ENCODE measurements at regions not wholly inside any gene's neighbourhood (a gene's known extent, or its start where the extent isn't known, plus 50 kb on each side); places are given as distances from the start of the nearest gene placed in this dataset.
"Not testable (repeated sequence)": the region's sequence is repeated elsewhere in the genome, so short reads cannot be mapped to it uniquely, and the experiment has no call there.

DNA sequence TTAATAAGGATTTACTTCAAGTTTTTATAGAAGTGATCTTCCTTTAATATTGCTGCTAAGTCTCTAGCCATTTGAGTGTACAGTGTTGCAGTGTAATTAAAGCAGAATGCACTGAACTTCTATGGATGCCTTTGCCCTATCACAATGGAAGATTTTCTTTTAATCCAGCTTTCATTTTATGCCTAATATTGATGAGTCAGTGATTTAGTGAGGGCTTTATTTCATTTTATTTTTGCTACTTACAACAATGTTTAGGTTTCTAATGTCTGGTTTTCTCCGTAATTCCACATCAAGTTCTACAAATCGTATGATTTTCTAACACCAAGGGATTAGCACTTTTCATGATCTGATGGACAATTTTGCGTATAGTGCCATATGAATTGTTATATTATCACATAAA is 504.1 kb downstream of the PCDH11X start:
- no peak for FAIRE-seq
- no peaks in the 10 kb centered on the region for H3K36me3 ChIP-seq (ENCODE audit: control insufficient read depth, insufficient read depth, low read length)

GRCh38 chrX:92298067-92298466 is 518.9 kb downstream of the PCDH11X start:
- FAIRE-seq; H3K27me3 ChIP-seq (ENCODE audit: control insufficient read depth, insufficient read depth, low read length); H3K36me3 ChIP-seq (ENCODE audit: control insufficient read depth, insufficient read depth, low read length); H3K4me3 ChIP-seq (ENCODE audit: low read depth, low read length): not testable (repeated sequence)
- DNase-seq (ENCODE audit: low read depth), result peak; percentile 0

More for the DNA sequence above, 504.1 kb downstream of the PCDH11X start:
- Histone ChIP-seq H3K27me3 (ENCODE audit: control insufficient read depth, insufficient read depth, low read length) (no peaks in the 10 kb centered on the region), H3K4me3 (ENCODE audit: low read depth, low read length) (no peak overlapping the region)
- no peak for DNase-seq (ENCODE audit: low read depth)
- TF ChIP-seq, protein P1, sequence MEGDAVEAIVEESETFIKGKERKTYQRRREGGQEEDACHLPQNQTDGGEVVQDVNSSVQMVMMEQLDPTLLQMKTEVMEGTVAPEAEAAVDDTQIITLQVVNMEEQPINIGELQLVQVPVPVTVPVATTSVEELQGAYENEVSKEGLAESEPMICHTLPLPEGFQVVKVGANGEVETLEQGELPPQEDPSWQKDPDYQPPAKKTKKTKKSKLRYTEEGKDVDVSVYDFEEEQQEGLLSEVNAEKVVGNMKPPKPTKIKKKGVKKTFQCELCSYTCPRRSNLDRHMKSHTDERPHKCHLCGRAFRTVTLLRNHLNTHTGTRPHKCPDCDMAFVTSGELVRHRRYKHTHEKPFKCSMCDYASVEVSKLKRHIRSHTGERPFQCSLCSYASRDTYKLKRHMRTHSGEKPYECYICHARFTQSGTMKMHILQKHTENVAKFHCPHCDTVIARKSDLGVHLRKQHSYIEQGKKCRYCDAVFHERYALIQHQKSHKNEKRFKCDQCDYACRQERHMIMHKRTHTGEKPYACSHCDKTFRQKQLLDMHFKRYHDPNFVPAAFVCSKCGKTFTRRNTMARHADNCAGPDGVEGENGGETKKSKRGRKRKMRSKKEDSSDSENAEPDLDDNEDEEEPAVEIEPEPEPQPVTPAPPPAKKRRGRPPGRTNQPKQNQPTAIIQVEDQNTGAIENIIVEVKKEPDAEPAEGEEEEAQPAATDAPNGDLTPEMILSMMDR (IDR thresholded peaks at IDR 0.05; ENCODE audit: insufficient read depth, low read length, severe bottlenecking), result no peak

GRCh38 chrX:92333194-92333593 is 554.0 kb downstream of the PCDH11X start:
- not testable (repeated sequence) for FAIRE-seq; H3K4me3 ChIP-seq (ENCODE audit: low read depth, low read length); H3K36me3 ChIP-seq (ENCODE audit: control insufficient read depth, insufficient read depth, low read length); H3K27me3 ChIP-seq (ENCODE audit: control insufficient read depth, insufficient read depth, low read length)
- peak; percentile 0 for DNase-seq (ENCODE audit: low read depth)

DNA sequence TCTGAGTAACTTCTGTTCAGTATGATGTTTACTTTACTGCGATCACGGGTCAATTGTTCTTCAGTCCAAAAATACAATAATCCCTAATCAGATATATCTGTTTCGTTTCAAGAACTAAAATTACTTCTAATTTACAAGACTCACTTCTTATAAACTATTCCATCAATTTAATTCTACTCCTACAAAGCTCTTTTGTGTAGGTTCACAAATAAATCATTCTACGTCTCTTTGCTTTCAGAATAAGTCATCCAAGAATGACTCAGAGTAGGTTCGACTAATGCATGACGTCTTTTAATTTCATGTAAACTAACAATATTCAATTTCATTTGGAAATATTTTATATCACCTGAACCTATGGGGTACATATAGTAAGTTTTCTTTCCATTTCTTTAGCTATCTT is 571.9 kb downstream of the PCDH11X start:
- DNase-seq (ENCODE audit: low read depth); FAIRE-seq; H3K36me3 ChIP-seq (ENCODE audit: control insufficient read depth, insufficient read depth, low read length); H3K4me3 ChIP-seq (ENCODE audit: low read depth, low read length); H3K27me3 ChIP-seq (ENCODE audit: control insufficient read depth, insufficient read depth, low read length): not testable (repeated sequence)

DNA sequence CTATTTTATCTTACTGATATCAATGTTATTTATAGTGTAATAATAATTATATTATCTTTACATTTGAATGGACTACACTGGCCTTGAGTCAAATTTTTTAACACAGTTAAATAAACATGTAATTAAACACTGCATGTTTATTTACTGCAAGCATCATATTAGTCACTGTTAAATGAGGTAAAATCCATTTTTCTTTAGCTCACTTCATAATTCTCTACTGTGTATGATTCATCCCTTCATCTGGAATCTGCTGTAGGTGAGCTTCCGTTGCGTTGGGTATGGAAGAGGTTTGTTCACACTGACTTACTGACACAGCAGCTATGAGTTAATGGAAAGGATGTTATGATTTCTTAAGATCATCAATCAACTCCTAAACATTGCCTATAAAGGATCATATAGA is 572.3 kb downstream of the PCDH11X start:
- TF ChIP-seq, protein P1 (IDR thresholded peaks at IDR 0.05; ENCODE audit: insufficient read depth, low read length, severe bottlenecking), result no peak
- no peak for FAIRE-seq

More for the DNA sequence above, 572.3 kb downstream of the PCDH11X start:
- no peak for DNase-seq (ENCODE audit: low read depth)
- H3K27me3 ChIP-seq (ENCODE audit: control insufficient read depth, insufficient read depth, low read length), result no peaks in the 10 kb centered on the region
- no peak overlapping the region for H3K4me3 ChIP-seq (ENCODE audit: low read depth, low read length)
- H3K36me3 ChIP-seq (ENCODE audit: control insufficient read depth, insufficient read depth, low read length), result no peaks in the 10 kb centered on the region
